HG02642 (cell line): ENCODE measurements at regions not wholly inside any gene's neighbourhood (a gene's known extent, or its start where the extent isn't known, plus 50 kb on each side); places are given as distances from the start of the nearest gene placed in this dataset.
"Not testable (repeated sequence)": the region's sequence is repeated elsewhere in the genome, so short reads cannot be mapped to it uniquely, and the experiment has no call there.

Experiments used
- ATAC-seq: cut with Tn5 transposase; IDR thresholded peaks from one replicate; pipeline ENCODE4 v1.9.1; 2021; ENCODE audit warnings: mild to moderate bottlenecking; ENCODE audit not compliant: unreplicated experiment, poor library complexity

DNA sequence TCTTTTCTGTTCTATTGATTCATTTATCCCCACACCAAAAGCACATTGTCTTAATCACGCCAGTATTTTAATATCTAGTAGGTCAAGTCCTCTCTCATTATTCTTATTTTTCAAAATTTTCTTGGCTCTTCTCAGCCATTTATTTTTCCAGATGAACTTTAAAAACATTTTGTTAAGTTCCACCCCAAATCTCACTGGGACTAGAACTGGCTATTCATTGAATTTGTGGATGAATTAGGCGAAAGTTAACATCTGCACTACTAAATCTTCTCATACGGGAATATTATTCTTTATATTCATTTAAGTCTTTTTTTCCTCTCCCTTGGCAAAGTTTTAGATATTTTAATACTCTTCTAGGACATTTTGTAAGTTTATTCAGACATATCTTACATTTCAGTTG lies 295.2 kb upstream of the MGMT start:
- ATAC-seq = no peak

- no peak for ATAC-seq
Measured at GRCh38 chr10:129174232-129175014, 292.6 kb upstream of the MGMT start.

GRCh38 chr10:129179245-129179971 lies 287.6 kb upstream of the MGMT start:
- no peak for ATAC-seq

- no peak for ATAC-seq
Measured at GRCh38 chr10:129179972-129180678, 286.9 kb upstream of the MGMT start.

GRCh38 chr10:129184196-129184595 lies 282.8 kb upstream of the MGMT start:
- no peak for ATAC-seq

GRCh38 chr10:129187331-129187730 lies 279.7 kb upstream of the MGMT start:
- ATAC-seq = no peak

- no peak for ATAC-seq
Measured at GRCh38 chr10:129191797-129192196, 275.2 kb upstream of the MGMT start.

- ATAC-seq = no peak
Measured at GRCh38 chr10:129192344-129193128, 274.5 kb upstream of the MGMT start.

DNA sequence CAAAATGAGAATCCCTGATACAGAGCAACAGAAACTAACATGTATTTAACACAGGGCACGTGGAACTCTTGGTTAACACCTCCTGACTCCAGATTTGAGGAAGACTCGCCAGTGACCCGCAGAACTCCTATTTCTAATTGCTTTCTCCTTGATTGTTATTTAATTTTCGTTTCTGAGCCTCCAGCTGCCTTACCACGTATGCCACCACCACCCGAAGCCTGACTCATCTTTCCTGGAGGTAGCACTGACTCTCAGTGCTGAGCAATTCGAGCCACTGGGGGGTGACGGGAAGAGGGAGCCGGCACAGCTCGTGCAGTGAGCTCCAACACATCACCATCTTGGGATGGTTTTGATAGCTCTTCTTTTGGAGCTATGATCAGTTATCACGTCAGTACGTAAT lies 273.9 kb upstream of the MGMT start:
- no peak for ATAC-seq

DNA sequence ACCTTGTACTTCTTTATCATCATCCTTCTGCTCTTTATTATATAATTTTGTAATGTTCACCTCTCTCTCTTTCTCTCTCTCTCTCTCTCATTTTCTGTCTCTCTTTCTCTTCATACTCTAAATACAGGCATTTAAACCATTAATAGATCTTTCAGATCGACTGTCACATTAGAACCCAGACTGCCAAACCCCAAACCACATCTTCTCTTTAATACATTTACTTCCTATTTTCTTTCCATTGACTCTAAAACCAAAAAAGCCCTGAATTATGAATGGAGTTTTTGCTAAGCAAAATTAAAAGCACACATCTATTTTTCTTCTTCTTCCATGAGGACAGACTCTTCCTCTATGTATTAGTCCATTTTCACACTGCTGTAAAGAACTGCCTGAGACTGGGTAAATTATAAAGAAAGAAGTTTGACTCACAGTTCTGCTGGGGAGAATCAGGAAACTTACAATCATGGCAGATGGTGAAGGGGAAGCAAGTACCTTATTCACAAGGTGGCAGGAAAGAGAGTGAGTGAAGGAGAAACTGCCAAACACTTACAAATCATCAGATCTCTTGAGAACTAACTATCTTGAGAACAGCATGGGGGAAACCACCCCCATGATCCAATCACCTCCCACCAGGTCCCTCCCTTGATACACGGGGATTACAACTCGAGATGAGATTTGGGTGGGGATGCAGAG lies 272.7 kb upstream of the MGMT start:
- ATAC-seq = no peak

GRCh38 chr10:129199826-129200225 lies 267.2 kb upstream of the MGMT start:
- no peak for ATAC-seq

DNA sequence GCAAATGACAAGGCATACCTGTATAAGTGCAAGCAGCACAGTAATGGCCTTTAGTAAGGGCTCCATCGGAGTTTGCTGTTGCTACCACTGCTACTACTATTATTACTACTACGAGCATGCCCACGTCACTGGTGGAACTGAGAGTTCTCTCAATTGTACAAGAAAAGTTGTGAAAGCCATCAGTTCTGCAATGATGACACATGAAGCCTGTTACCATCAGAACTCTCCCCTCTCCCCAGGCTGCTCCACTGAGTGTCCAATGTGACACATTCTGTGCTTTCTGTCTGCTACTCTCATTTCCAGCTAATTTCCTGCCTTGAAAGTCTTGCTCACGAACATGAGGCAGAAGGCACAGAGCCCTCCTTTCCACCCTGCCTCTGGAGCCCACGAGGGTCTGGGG lies 263.2 kb upstream of the MGMT start:
- ATAC-seq = no peak

DNA sequence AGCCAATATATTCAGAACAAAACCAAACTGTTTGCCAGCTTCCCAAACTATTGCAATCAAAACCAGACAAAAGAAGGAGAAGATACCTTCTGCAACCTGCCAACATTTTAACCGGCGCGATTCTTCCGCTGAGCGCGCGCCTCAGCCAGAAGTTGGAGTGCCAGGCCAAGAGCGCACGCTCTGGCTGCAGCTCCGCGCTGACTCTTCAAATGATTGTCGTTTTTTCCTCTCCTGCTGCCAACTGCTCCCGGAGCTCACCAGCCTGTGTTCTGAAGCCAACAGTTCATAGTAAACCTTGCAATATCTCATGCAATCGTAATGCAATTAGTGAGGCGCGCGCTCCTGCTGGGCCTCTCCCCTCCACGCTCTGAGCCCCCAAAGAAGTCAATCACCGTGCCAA lies 259.7 kb upstream of the MGMT start:
- ATAC-seq = no peak

DNA sequence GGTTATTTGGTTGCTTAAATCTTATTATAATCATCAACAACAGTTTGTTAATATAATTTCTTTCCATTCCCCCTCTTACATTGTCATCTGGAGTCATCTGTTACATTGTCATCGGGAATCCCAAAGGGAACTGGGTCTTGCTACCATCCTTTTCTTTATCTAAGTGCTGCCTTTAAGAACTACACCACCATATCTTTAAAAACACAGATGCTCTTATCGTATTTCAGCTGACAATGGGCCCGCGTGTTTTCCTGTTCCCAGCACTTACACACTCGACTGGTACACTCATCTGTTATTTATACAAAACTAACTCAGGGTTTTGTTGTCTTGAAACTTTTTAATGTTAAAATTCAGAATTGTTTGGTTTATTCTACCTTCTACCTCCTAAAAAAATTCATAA lies 256.2 kb upstream of the MGMT start:
- ATAC-seq = no peak

DNA sequence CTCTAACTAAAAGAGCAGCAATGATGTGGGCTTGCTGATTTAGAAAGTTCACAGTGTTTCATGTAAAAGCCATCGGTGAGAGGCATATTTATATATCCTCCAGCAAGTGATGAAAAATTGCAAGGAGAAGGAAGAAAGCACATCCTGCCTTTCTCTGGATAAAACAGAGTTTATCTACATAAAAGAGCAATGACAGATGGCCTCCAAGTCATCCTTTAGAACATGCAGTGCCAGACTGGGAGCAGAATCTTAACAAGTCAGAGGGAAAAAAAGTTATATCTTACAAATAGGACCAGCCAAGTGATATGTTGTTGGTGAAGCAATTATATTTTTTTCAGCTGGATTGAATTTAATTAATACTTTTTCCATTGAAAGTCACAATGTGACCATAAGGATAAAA lies 253.8 kb upstream of the MGMT start:
- ATAC-seq = no peak

GRCh38 chr10:129213996-129214395 lies 253.0 kb upstream of the MGMT start:
- not testable (repeated sequence) for ATAC-seq

- no peak for ATAC-seq
Measured at GRCh38 chr10:129219364-129219763, 247.7 kb upstream of the MGMT start.

GRCh38 chr10:129222436-129222835 lies 244.6 kb upstream of the MGMT start:
- no peak for ATAC-seq

DNA sequence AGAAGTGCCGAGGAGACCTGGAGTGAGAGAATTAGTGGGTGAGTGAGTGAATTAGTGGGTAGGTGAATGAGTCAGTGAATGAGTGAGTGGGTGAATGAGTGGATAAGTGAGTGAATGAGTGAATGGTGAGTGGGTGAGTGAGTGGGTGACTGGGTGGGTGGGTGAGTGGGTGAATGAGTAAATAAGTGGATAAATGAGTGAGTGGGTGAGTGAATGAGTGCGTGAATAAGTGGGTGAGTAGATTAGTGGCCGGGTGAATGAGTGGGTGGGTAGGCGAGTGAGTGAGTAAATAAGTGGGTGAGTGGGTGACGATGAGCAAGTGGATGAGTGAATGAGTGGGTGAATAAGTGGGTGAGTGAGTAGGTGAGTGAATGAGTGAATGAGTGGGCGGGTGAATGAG lies 243.7 kb upstream of the MGMT start:
- ATAC-seq = no peak

- no peak for ATAC-seq
Measured at GRCh38 chr10:129224065-129224464, 243.0 kb upstream of the MGMT start.
